DMS153 treated with DMSO at 0.1 percent for 48 hours (cell line): ENCODE measurements at regions not wholly inside any gene's neighbourhood (a gene's known extent, or its start where the extent isn't known, plus 50 kb on each side); places are given as distances from the start of the nearest gene placed in this dataset.
"Not testable (repeated sequence)": the region's sequence is repeated elsewhere in the genome, so short reads cannot be mapped to it uniquely, and the experiment has no call there.

Experiments used
- DNase-seq: peaks from one replicate; lab custom pipeline; 2025; ENCODE audit not compliant: unreplicated experiment; lab: John Stamatoyannopoulos, UW

DNA sequence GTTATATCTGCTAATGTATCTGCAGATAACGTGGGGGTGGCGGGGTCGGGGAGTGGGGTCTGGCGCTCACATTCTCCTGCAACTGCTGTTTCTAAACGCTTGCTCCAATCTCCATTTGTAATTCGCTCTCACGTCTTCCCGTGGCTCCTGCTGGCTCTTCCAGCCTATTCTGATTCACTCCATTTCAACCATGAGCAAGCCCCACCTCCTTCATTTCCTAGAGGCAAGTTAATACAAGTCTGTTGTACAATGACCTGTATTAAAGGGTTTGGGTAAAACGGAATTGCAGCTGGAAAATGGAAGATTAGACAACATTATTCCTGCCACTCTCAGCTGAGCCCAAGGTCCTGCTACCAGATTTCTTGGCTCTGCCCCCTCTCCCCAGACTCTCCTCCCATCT lies 132.3 kb downstream of the CSNK2A3 start:
- no peak for DNase-seq

DNA sequence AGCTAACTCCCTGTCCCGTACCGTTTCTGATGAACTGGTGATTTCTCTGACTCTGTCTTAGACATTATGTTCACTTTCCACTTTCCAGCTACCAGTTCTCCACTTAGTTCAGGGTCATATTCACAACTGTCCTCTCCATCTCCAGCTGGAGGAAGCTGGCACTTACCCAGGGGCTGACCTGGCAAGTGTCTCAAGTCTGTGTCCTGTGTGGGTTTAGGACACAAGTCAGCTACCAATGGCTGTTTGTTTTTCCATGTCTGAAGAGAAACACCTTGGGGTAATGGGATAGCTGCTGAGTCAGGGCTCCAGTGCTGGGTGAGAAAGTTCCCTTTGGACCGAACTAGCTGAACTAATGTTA lies 134.4 kb downstream of the CSNK2A3 start:
- no peak for DNase-seq

DNA sequence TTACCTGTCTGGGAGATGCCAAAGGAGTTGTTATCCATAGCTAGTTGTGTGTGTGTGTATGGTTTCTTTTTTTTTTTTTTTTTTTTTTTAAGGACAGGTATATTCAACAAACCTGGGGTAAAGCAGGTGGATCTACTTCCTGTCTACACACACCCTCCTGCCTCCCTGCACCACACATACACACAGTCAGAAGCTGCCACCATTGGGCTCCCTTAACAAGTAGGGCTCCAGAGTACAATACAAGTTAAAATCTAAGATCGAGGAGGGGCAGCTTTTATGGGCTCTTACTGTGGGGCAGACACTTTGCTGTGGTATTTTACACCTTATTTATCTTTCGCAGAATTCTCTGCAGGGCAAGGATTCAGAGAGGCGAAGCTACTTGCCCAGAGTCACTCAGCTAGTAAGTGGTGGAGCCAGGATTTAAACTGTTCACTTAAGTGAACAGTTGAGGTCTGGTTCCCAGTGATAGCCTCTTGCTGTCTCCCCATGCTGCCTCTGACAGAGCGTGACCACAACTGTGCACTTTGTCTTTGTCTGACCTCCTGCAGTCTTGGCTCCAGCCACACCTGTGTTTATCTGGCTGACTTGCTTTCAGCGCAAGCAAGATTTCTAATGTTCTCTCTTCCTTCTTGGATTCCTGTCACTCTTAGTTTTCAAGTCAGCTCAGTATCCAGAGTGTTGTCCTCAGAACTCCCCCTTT lies 135.0 kb downstream of the CSNK2A3 start:
- no peak for DNase-seq

DNA sequence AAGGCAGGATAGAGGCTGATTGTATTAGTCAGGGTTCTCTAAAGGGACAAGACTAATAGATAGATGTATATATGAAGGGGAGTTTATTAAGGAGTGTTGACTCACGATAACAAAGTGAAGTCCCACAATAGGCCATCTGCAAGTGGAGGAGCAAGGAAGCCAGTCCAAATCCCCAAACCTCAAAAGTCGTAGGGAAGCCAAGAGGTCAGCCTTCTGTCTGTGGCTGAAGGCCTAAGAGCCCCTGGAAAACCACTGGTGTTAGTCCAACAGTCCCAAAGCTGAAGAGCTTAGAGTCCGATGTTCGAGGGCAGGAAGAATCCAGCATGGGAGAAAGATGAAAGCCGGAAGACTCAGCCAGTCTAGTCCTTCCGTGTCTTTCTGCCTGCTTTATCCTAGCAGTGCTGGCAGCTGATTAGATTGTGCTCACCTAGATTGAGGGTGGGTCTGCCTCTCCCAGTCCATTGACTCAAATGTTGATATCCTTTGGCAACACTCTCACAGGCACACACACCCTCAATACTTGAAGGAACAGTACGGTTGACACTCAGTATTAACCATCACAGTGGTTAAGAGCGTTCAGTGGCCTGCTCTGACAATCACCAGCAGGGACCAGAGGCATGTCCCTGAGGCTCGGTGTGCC lies 135.6 kb downstream of the CSNK2A3 start:
- DNase-seq = no peak

DNA sequence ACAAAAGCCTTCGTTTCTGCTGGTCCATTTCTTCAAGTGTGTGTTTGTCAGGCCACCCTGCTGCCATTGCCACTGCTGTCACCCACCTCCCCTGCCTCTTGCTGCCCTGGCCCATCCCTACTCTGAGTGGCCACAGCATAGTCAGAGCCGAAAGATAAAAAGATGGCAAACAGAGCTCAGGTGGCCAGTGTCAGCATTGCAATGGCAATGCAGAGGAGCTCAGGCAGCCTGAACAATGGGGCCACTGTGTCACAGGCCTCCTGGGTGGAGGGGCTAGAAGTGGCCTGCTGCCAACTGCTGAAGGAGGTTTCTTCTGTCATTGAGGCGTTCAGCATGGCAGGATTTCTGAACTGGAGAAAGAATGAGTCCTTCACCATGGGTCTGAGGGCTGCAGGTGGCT lies 137.1 kb downstream of the CSNK2A3 start:
- peak; percentile 13 for DNase-seq

DNA sequence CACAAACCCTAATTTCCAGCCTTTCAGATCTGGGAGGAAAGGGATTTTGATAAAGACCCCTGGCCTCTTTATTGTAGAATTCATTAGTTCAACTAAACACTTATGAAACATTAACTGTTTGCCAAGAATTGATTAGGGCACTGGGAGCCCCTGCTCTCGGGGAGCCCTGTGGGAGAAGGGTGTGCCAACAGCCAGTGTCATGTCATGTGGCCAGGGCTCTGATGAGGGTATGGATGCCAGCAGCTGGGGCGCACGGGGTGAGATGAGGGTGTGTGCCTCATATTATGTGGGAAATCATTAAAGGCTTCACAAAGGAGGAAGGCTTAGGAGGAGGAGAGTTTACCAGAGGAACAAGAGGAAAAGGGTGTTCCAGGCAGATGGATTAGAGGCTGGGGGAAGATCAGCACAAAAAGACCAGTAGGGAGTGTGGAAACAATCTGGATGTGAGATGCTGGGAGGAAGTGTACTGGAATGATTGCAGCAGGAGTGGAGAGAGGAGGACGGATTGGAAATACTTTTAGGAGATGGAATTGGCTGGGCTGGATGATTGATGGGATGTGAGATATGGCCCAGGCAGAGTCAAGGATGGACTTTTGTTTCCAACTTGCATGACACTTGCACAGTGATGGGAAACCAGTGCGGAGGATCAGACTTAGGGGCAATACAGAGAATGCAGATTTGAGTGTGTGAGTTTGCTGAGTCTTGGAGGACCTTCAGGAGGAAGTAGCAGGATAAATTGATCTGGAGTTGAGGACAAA lies 137.8 kb downstream of the CSNK2A3 start:
- no peak for DNase-seq

DNA sequence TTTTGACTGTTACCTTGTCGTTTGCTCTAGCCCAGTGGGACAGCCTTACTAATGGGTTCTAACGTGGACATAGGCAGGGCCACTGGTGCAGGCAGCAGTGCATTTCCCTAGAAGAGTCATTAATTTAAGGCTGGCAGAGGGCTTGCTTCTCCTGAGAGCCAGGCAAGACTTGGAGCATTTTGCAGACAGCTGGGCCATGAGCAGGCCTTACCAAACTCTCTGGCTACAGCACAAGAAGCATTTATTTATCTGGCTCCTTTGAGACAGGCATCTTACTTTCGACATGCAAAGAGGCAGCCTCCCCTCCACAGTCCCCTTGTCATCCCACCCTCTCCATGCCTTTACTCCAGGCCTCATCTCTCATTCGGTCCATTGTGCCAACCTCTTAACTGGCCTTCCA lies 139.9 kb downstream of the CSNK2A3 start:
- DNase-seq = no peak

DNA sequence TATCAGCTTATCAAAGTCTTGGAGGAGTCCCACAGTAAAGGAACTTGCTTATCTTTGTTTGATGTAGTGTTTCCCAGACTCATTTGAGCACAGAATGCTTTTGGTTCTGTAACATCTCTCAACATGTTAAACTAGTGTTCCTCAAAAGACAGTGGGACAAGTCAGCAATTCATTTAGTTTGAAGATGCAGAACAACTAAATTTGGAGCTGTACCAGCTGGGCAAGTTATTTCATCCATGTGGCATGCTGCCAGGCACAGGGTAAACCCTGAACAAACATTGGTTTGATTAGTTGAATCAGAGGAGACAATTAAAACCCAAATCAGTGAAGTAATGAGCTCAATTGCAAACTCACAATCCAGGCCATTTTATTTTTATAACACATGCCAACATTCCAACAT lies 141.2 kb downstream of the CSNK2A3 start:
- no peak for DNase-seq

DNA sequence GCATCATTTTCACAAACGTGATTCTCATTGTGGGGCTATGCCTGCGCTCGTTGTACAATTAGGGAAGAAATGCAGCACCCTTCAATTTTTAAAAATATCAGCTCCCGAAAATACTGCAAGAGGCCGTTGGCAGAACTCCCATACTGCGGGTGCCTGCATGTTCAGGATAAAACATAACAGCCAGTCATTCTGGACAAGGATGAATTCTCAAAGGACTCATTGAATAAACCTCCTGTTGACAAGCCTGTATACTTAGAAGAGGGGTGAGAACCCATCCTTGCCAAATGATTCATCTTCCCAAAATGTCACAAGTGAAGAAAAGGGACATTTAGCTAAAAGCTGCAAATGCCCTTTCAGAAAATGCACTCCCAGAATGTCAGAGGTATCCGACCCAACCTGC lies 141.9 kb downstream of the CSNK2A3 start:
- no peak for DNase-seq

DNA sequence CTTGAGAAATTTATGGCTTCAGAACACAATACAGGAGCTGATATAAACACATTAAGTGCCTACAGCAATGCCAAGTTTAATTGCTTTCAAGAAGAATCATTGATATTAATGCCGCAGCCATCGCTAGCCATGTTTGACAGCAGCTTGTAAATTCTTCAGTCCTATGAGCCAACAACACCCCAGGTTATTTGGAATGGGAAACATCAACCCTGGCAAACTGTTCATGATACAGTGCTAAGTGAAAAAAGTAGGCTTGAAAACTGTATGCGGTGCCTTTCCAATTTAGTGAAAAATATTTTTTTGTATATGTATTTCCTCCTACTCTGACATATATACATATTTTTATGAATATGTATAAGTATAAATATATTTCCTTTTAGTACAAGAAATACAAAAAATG lies 142.6 kb downstream of the CSNK2A3 start:
- DNase-seq = no peak

DNA sequence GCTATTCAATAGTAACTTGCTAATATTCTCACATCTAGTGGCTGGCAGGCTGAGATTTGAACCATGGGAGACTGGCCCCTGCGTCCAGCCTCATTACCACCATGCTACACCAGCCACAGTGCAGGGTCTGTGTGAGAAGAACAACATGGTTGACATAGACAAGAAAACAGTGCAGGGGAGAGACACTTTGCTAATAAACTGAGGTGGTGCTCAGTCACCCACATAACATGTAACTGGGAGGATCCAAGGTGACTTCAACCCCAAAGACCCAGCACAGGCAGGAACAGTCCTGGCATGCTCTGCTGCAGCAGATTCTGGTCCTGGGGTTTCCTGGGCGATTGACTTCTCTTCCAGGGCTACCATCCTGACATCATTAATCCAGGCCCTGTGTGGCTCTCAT lies 143.1 kb downstream of the CSNK2A3 start:
- no peak for DNase-seq

DNA sequence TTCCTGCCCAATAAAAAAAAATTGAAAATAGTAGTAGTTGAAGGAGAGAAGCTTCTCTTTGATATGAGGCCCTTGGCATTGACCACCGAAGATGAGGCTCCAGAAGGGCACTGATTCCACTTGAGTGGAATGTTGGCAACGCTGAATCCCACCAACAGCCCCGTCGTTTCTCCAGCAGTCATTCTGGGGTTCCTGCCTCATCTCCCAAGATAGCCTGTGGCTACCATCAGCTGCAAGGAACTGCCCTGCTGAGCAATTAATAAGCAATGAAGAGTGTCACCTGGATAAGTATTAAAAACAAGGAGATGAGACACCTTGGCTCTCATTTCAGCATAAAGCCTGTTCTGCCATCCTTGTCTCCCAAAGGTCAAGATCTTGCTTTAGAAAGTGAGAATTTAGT lies 144.1 kb downstream of the CSNK2A3 start:
- DNase-seq = no peak

DNA sequence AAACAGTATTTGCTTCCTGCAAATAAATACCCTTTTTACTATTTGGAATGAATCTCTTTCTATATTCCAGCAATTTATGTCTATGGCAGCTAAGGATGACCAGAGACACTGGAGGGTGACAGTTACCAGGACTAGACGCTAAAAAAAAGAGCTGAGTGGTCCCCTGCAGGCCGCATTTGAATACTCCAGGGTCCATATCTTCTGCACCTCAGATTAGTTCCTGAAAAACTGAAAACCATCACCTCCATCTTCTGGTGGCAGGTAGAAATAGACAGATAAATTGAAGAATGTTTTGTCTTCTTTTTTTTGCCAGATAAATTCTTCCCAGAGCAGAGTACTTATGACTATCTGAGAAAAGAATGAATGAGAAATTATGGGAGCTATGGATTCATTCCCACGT lies 145.6 kb downstream of the CSNK2A3 start:
- no peak for DNase-seq

DNA sequence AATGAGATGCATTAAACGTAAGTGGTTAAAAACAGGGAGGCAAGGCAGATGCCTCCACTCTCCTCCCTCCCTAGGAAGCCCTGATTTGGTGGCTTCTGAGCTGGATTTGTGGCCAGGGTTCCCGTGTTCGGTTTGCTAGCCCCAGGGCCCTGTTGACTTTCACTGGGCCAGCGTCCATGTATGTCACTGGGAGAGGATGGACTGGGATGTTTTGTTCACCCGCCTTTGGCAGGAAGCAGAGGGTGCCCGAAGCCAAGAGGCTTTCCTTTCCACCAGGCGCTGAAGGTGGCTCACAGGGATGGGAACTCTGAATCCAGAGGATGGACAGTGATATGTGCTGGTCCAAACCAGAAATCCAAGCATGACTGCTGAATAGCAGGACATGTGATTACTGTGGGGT lies 146.6 kb downstream of the CSNK2A3 start:
- no peak for DNase-seq

DNA sequence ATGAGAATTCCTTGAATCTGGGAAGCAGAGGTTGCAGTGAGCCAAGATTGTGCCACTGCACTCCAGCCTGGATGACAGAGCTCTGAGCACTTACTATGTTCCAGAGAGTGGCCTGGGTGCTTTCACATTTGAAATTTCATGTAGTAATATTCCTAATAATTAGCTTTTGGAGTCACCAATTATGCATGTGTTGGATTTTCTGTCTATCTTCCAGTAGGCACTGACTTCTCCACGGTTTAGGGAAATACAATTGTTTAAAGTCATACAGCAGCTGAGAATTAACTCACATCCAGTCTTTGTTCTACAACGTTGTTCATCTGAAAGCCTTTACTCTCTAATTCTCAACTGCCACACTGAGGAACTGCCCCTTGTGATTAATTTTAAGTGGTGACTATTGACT lies 150.2 kb downstream of the CSNK2A3 start:
- DNase-seq = no peak

DNA sequence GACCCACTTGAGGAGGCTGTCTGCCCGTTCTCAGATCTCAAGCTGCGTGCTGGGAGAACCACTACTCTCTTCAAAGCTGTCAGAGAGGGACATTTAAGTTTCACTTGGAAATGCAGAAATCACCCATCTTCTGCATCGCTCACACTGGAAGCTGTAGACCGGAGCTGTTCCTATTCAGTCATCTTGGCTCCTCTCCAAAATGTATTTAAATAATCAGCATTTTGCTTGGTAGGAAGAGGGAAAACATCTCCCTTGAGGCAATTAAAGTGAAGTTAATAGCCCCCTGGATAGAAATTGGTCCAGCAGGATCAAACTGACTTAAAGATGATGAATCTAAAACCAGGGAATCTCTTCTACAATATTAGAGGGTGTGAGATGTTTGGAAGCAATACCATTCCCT lies 151.7 kb downstream of the CSNK2A3 start:
- not testable (repeated sequence) for DNase-seq

DNA sequence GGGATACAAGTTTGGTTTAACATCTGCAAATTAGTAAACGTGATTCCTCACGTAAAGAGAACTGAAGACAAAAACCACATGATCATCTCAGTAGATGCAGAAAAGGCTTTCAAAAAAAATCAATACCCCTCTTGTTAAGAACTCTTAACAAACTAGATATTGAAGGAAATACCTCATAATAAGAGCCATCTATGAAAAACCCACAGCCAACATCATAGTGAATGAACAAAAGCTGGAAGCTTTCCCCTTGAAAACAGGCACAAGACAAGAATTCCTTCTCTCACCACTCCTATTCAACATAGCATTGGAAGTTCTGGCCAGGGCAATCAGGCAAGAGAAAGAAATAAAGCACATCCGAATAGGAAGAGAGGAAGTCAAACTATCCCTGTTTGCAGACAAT lies 160.5 kb downstream of the CSNK2A3 start:
- DNase-seq = no peak

DNA sequence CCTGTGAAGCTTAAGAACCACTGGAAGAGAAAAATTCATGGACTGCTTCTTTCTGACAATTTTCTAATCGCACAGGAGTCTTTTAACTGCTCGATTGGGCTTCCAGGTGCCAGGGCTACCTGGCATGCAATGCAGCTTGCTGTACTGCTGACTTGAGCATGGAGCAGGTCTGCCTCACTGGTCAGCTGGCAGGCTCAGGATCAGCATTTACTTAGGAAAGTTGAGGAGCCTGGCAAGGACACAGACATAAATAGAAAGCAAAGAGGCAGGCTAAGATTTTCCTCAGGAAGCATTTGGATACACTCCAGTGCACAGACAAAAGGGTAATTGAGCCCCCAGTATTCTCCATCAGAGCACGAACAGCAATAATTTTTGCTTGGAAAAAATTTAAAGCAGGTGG lies 163.5 kb downstream of the CSNK2A3 start:
- DNase-seq = no peak

DNA sequence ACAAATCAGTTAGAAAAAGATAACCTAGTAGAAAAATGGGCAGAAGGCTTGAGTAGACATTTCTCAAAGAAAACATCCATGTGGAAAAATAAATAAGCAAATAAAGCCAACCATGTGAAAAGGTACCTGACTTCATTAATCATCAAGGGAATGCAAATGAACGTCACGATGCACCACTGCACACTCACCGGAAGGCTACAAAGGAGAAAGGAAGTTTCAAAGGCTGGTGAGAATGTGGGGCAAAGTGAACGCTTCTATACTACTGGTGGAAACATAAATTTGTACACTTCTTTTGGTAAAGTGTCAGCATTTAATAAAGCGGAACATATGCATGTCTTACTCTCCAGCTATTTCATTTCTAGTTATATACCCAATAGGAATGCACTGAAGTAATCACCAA lies 166.8 kb downstream of the CSNK2A3 start:
- DNase-seq = no peak

DNA sequence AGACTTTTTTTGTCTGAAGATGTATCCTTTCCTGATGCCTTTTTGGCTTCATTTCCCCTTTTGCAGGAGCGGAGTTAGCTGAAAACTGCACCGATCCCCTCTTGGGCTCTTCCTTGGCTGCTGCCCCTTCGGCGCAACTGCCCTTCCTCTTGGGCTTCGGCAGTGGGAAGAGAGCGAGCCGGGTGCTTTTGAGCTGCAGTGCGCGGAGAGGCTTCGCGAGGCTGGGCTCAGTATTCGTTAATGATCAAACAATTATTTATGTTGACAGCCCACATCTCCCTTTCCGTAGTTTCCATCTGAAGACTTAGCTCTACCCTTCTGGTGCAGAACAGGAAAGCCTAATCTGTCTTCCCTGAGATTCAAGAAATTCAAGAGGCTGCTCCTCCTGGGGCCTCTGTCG lies 170.8 kb downstream of the CSNK2A3 start:
- DNase-seq = no peak

DNA sequence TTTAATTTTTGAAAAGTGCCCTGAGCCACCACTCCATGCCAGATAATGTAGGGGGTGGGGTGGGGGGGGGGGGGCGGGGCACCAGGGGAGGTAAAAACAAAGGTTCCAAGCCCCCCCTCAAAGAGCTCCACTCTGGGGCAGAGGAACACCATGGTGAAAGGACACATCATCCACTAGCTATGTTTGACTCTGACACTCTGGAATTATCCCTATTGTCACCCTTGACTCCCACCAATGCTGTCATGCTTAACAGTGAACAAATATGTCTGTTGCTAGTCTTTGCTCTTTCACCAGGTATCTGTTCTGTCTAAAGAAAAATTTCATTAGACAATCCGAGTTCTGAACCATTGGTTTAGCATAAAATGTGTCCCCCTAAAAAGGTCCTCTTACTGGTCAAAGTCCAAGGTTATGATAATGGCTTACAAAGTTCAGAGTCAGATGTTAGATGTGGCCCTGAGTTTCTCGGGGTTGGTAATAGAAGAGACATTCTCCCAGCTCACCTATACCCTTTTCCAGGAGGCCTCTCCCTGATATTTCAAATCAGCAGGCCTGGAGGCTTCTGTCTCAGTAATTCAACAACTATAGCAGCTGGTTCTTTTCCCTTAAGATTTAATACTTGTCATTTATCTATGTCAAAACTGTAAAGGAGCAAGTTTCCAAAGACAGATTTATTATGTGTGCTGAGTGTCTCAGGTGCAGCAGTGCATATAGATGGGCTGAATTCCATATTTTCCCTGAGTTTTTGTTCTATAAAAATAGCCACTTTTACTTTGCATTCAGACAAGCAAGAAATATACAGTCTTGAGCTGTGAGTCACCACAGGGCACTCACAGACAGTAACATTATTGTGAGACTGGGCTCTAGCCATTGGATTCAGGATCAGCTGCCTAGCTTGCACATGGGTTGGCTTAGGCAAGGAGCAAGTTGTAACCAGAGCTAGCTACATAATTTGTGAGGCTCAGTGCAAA lies 174.1 kb downstream of the CSNK2A3 start:
- DNase-seq = no peak
